Right renal cortex interstitium (tissue), 3 donors: ENCODE measurements at regions not wholly inside any gene's neighbourhood (a gene's known extent, or its start where the extent isn't known, plus 50 kb on each side); places are given as distances from the start of the nearest gene placed in this dataset.

Experiments
- DNase-seq, 3 donors: peaks; one replicate each; pipeline ENCODE4 v3.0.0-alpha.2; 2013; ENCODE audit warnings: low read depth in 3 of 3, low spot score in 2 of 3

GRCh38 chr6:71476872-71477271 lies 188.3 kb downstream of the OGFRL1 start:
- no peak for DNase-seq

GRCh38 chr6:71478834-71479541 lies 190.4 kb downstream of the OGFRL1 start:
- no peak for DNase-seq

DNA sequence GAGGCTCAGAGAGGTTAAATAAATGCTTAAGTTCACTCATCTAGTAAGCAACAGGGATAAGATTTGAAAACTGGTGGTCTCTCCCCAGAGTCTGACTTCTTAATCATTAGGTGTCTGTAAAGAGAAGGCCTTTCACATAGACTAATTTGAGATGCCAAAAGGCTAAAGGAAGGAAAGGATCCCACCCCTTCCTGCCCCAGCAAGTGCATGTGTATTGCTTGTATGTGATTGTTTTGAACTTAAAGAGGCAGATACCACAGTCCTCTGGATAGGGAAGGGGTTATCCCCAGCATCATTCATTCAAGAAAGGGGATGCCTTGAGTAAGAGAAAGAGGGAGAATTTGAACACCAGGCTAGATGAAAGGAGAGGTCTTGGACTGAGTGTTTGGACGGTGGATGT lies 192.0 kb downstream of the OGFRL1 start:
- no peak for DNase-seq

GRCh38 chr6:71481011-71481410 lies 192.4 kb downstream of the OGFRL1 start:
- no peak for DNase-seq

DNA sequence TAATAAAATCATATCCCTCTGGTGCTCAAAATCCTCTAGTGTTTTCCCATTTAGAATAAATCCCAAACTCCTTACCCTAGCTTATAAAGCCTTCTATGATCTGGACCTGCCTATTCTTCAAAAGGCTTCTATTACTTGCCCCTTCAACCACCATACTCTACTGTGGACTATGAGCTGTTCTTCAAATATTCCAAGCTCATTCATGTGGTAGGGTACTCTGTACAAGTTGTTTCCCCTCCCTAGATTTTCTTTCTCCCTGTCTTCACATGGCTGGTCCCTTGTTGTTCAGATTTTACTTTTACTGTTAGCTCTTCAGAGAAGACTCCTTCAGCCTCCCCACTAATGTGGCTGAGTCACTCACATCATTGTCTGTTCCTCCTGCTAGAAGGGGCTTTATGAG lies 193.2 kb downstream of the OGFRL1 start:
- no peak for DNase-seq

DNA sequence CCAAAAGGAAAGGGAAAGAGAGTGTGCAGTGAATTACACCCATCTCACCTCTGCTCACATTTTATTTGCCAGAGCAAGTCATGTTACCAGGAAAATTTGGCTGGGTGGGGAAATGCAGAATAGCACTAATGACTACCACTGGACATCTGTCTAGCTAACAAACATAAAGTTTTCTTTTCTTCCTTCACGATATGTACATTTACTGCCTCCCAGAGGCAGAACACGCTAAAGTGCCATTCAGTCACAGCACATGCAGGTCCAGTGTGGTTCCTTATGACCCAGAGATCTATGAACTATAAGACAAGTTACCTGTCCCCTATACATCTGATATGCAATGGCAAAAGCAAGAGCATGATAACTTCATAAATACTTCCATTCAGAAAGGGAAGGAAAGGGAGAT lies 194.1 kb downstream of the OGFRL1 start:
- no peak for DNase-seq

DNA sequence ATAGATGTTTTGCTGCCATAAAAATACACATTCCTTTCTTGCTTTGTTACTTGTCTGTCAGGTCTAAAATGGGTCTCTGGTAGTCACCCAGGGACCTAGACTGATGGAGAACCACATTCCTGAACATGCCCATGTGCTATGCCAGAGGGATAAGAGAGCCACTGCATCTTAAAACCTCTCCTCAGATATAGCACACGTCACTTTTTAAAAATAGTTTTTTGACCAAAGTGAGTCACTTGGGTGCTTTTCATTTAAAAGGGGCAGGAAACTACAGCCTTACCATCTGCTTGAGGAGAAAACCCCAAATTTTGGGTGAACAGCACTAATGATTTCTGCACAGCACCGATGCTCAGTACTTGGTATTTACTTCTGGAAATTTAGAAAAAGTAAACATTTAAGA lies 197.8 kb downstream of the OGFRL1 start:
- DNase-seq = no peak

DNA sequence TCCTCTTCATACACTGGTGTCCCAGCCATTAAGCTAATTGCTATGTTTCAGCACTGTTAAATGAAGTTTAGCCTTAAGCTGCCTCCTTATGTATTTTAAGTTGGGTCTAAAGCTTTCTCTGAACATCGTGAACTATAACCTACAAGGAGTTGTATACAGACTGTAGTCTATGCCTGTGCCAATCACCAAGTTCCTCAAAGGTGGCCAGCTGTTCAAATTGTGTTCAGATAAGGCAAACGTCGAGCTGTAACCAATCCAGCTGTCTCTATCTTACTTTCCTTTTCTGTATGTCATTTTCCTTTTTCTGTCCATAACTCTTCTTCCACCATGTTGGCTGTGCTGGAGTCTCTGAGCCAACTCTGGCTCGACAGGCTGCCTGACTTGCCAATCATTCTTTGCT lies 199.6 kb downstream of the OGFRL1 start:
- DNase-seq = no peak

DNA sequence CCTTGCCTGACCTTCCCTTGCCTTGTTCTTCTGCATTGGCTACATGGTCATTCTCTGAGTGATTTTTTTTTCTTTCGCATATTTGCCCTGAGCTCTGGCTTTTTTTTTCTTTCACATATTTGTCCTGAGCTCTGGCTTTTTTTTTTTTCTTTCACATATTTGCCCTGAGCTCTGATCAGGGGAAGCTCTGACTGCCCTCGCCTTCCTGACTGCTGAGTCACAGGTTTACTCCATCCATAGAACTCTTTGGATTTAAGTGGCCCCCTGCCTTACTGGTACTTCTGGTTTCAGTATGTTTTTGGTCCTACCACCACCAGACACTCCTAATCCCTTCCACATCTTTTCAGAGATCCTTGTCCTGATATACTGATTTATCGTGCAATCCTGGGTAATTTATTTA lies 201.1 kb downstream of the OGFRL1 start:
- DNase-seq = no peak

GRCh38 chr6:71490876-71491275 lies 202.3 kb downstream of the OGFRL1 start:
- no peak for DNase-seq

DNA sequence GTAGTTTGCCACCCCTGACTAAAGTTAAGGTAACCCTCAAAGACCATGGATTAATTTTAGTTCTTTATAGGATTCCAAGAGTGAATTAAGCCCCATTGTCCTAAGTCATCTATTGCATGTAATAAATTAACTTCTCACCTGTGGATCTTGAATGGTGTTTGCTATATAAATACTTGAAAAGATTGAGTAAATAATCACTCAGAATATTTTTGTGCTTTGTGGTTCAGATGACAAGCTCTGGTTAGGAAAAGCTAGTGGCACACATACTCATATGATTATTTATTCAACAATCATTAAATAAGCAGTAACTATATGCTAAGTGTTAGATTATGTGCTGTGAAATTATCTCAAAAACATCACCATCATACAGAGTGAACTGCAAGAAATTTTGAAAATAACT lies 203.2 kb downstream of the OGFRL1 start:
- DNase-seq = no peak

DNA sequence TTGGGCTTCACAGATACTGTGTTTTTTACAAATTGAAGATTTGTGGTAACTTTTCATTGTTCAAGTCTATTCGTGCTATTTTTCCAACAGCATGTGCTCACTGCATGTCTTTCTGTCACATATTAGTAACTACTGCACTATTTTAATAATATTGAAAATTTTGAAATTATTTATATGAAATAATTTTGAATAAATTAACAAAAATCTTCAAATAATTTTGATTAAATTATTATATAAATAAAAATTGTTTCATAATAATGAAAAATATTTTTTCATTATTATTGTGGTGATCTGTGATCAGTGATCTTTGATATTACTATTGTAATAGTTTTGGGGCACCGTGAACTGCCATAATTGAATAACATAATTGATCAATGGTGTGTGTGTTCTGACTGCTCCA lies 204.1 kb downstream of the OGFRL1 start:
- no peak for DNase-seq

DNA sequence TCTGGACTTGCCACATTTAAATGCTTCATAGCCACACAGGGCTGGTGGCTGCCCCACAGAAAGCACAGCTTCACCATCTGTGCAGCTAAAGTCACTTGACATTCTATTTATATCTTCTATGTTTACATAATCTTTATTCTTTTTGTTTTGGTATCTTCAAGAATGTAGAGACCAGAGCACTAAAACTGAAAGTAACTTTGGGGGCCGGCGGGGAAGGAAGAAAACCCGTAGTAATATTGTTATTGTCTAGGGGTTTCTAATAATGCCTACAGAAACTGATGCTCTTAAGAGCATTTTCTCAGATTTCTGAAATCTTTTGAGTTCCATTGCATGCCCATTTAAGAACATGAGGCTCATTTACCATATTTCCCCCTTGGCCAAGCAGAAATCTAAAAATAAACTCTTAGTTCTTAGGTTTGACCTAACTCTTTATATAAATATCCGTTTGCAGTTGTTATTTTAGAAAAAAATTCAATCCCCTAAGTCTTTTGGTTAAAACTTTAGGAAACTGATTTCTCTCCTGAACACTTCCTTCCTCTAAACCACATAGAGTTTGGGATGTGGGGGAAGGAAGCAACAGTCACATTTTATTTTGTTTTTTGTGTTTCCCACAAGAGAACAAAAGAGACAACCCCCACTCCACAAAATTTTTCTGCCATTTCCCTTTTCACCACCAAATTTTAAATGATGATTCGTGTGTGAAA lies 207.6 kb downstream of the OGFRL1 start:
- no peak for DNase-seq

- no peak for DNase-seq
These were observed 208.1 kb downstream of the OGFRL1 start for GRCh38 chr6:71496722-71497033.

DNA sequence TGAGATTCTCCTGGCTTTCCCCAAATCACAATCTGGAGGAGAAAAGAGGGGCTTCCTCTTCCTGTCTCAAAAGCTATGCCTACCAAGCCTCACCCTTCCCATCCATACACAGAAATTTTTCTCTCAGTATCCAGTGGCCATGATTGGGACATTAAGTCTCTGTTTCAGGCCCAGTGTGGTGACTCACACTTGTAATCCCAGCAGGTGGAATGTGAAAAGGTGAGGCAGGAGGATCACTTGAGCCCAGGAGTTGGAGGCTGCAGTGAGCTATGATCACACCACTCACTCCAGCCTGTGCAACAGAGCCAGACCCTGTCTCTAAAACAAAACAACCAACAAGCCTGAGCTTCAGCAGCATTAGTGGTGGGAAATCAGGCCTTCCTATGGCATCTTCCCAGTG lies 210.0 kb downstream of the OGFRL1 start:
- DNase-seq = no peak

DNA sequence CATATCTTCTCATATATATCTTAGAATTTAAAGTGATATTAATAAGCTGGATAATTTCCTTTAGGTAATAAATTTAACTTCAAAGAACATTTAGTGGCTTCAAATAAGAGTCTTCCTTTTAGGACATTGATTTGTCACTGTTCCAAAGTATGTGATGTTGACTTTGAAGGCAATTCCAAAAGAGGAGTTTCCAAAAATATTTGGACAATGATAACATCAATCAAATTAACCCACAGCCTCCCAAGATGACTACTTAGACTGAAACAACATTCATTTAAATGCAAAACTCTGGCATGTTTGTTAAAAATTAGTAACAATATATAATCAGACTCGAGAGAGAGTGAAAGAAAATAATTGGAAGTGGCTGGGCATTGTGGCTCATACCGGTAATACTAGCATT lies 211.1 kb downstream of the OGFRL1 start:
- no peak for DNase-seq

- DNase-seq = no peak
These were observed 213.6 kb downstream of the OGFRL1 start for GRCh38 chr6:71502168-71502567.

GRCh38 chr6:71502956-71503355 lies 214.3 kb downstream of the OGFRL1 start:
- no peak for DNase-seq

GRCh38 chr6:71507183-71507582 lies 218.6 kb downstream of the OGFRL1 start:
- no peak for DNase-seq

DNA sequence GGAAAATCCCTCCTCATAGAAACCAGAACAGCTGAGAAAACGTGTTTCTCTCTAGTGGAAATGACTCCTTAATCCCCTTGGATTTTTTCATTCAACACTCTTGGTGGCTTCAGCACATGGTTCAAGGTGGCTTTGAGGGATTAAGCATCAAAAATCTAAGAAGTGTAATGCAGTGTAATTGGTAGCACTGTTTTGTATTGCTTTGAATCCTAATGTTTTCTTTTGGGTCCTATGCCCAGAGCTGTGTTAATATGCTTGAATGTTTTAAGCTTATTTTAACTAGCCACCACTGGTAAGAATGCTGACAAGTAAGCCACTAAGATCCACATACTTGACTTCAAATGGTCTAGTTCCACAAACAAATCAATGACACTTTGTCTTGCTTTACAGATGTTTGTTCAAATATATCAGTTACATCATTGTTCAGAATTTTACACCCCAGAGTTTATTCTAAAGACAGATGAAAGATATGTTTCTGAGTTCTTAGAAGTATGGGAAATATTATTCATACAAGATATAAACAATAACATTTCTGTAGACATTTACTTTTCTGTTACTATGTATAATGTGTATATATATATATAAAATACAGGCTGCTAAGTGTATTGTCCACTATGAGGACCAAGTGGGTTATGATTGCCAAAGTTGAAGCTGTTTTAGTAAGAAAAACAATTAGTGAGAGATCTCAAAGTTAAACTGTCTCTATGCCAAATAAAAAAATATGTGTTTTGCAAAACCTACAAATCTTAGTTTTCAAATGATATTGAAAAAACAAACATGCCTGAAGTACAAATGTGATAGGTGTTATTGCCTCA lies 220.8 kb downstream of the OGFRL1 start:
- no peak for DNase-seq

GRCh38 chr6:71510057-71510713 lies 221.6 kb downstream of the OGFRL1 start:
- DNase-seq = peak; percentile 33 to 55 (median 49)
